ENCODE measurements at regions not wholly inside any gene's neighbourhood (a gene's known extent, or its start where the extent isn't known, plus 50 kb on each side); places are given as distances from the start of the nearest gene placed in this dataset.
A peak's percentile ranks its signal among the peaks of the same experiment; 100 is the strongest.

- no peak for DNase-seq (ENCODE audit: low spot score)
Measured at GRCh38 chr5:136694258-136694657, 328.9 kb upstream of the TRPC7 start.

GRCh38 chr5:136689552-136689951 is 324.2 kb upstream of the TRPC7 start:
- DNase-seq (ENCODE audit: low spot score): no peak

- DNase-seq (ENCODE audit: low spot score): peak; percentile 17
Measured at GRCh38 chr5:136686192-136686872, 321.0 kb upstream of the TRPC7 start.

- DNase-seq (ENCODE audit: low spot score): no peak
Measured at GRCh38 chr5:136682986-136683385, 317.6 kb upstream of the TRPC7 start.

- DNase-seq (ENCODE audit: low spot score): no peak
Measured at GRCh38 chr5:136679233-136679632, 313.9 kb upstream of the TRPC7 start.

- DNase-seq (ENCODE audit: low spot score): no peak
Measured at GRCh38 chr5:136677217-136677616, 311.9 kb upstream of the TRPC7 start.

- no peak for DNase-seq (ENCODE audit: low spot score)
Measured at GRCh38 chr5:136676685-136677084, 311.3 kb upstream of the TRPC7 start.

GRCh38 chr5:136675769-136676168 is 310.4 kb upstream of the TRPC7 start:
- no peak for DNase-seq (ENCODE audit: low spot score)

GRCh38 chr5:136674178-136674577 is 308.8 kb upstream of the TRPC7 start:
- no peak for DNase-seq (ENCODE audit: low spot score)

- no peak for DNase-seq (ENCODE audit: low spot score)
Measured at GRCh38 chr5:136667789-136668188, 302.4 kb upstream of the TRPC7 start.

GRCh38 chr5:136666970-136667620 is 301.8 kb upstream of the TRPC7 start:
- no peak for DNase-seq (ENCODE audit: low spot score)

GRCh38 chr5:136665331-136665730 is 300.0 kb upstream of the TRPC7 start:
- DNase-seq (ENCODE audit: low spot score): no peak

GRCh38 chr5:136661026-136661425 is 295.7 kb upstream of the TRPC7 start:
- DNase-seq (ENCODE audit: low spot score): no peak

- DNase-seq (ENCODE audit: low spot score): no peak
Measured at GRCh38 chr5:136656811-136657210, 291.5 kb upstream of the TRPC7 start.

GRCh38 chr5:136655468-136655867 is 290.1 kb upstream of the TRPC7 start:
- no peak for DNase-seq (ENCODE audit: low spot score)

- DNase-seq (ENCODE audit: low spot score): no peak
Measured at GRCh38 chr5:136646915-136647314, 281.6 kb upstream of the TRPC7 start.

- no peak for DNase-seq (ENCODE audit: low spot score)
Measured at GRCh38 chr5:136642976-136643375, 277.6 kb upstream of the TRPC7 start.

- DNase-seq (ENCODE audit: low spot score): no peak
Measured at GRCh38 chr5:136639616-136640015, 274.3 kb upstream of the TRPC7 start.

- DNase-seq (ENCODE audit: low spot score): no peak
Measured at GRCh38 chr5:136638084-136638483, 272.7 kb upstream of the TRPC7 start.

GRCh38 chr5:136636001-136636400 is 270.7 kb upstream of the TRPC7 start:
- no peak for DNase-seq (ENCODE audit: low spot score)

- no peak for DNase-seq (ENCODE audit: low spot score)
Measured at GRCh38 chr5:136631186-136631585, 265.8 kb upstream of the TRPC7 start.

- no peak for DNase-seq (ENCODE audit: low spot score)
Measured at GRCh38 chr5:136629125-136629792, 263.9 kb upstream of the TRPC7 start.

- no peak for DNase-seq (ENCODE audit: low spot score)
Measured at GRCh38 chr5:136626531-136626930, 261.2 kb upstream of the TRPC7 start.

All from HT-29 (cell line).